Naive thymus-derived CD8-positive, alpha-beta T cell (primary cell): ENCODE measurements at regions not wholly inside any gene's neighbourhood (a gene's known extent, or its start where the extent isn't known, plus 50 kb on each side); places are given as distances from the start of the nearest gene placed in this dataset.
A peak's percentile ranks its signal among the peaks of the same experiment; 100 is the strongest.

Experiments used
- ATAC-seq, 2 donors: fragments of 150-1000 bp; cut with Tn5 transposase in 1 of 2; sonication (Bioruptor Pico), chemical (Tn5 transposase) in 1 of 2; 1 replicate in 1 of 2; 2 replicates in 1 of 2; pipeline ENCODE4 v1.10.0; 2021; ENCODE audit warnings: mild to moderate bottlenecking in 2 of 2, moderate library complexity in 2 of 2
- POLR2A ChIA-PET: fragments of 350-600 bp; sonication (Branson Sonifier 250); formaldehyde crosslinking; loops from one replicate; lab custom pipeline; 2021; ENCODE audit warnings: antibody characterized with exemption; lab: Charles Lee
- DNase-seq, 10 donors: peaks; one replicate each; pipeline versions ENCODE4 v3.0.0 to v3.0.0-alpha.2; 2020 to 2022
- H3K27ac Mint-ChIP-seq, 10 donors: one replicate each; pipeline ENCODE4 v1.8.0; 2020 to 2022; ENCODE audit warnings: mild to moderate bottlenecking in 10 of 10, mixed read lengths in 10 of 10, moderate library complexity in 4 of 10, inconsistent platforms in 1 of 10
- H3K27me3 Mint-ChIP-seq, 5 donors: one replicate each; pipeline ENCODE4 v1.8.0; 2021 to 2022; ENCODE audit warnings: mixed read lengths in 5 of 5
- H3K36me3 Mint-ChIP-seq, 3 donors: one replicate each; pipeline ENCODE4 v1.8.0; 2020 to 2022; ENCODE audit warnings: mixed read lengths in 3 of 3, mild to moderate bottlenecking in 2 of 3, inconsistent platforms in 1 of 3
- H3K4me1 Mint-ChIP-seq, 4 donors: one replicate each; pipeline ENCODE4 v1.8.0; 2021 to 2022; ENCODE audit warnings: mixed read lengths in 4 of 4
- H3K4me3 Mint-ChIP-seq, 10 donors: one replicate each; pipeline ENCODE4 v1.8.0; 2020 to 2022; ENCODE audit warnings: mild to moderate bottlenecking in 10 of 10, mixed read lengths in 10 of 10, moderate library complexity in 6 of 10, inconsistent platforms in 1 of 10
- H3K9me3 Mint-ChIP-seq, 9 donors: one replicate each; pipeline ENCODE4 v1.8.0; 2020 to 2022; ENCODE audit warnings: mixed read lengths in 9 of 9, mild to moderate bottlenecking in 3 of 9, inconsistent platforms in 1 of 9, moderate library complexity in 1 of 9

DNA sequence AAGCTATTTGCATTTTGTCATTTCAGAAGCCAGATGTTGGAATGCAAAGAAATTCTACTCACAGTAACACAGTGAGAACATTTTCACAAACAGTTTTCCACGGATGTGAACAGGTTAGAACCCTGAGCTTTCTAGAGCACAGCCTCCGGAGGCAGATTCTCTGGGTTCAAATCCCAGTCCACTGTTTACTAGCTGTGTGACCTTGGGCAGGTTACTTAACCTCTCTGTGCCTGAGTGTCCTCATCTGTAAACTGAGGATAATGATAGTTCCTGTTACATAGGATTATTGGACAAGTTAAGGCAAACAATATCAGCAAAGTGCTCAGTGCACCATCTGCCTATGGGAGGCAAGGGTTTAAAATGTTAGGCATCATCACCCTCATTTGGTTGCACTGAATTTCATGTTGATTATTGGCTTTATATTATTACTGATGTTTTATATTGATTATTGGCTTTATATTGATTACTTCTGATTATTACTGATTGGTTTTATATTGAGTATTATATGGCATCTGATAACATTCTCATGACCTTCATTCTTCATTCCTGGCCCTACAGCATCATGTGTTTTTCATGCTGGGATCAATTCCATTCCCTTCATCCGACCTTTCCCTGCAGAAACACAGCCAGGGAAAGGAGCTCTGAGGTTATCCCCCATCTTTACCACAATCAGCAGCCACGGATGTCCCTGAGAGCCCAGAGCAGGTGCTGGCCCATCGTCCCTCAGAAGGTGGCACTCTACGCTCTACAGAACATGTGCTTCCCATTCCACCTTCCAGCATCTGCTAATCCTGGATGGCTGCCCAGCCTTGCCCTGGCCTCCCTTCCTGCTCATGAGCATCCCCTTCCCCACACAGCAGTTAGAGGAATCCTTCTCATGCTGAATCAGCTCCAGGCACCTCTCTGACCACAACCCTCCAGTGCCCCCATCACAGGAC lies 283.1 kb downstream of the PREX1 start:
- no peaks in the 10 kb centered on the region for H3K4me1 Mint-ChIP-seq
- no peak overlapping the region for H3K4me3 Mint-ChIP-seq
- H3K27me3 Mint-ChIP-seq, result peaks cover 18 to 54% (median 31%) of the 10 kb centered on the region in 5 donors
- ATAC-seq (no peak), DNase-seq (no peak)
- no peak overlapping the region for H3K27ac Mint-ChIP-seq
- H3K9me3 Mint-ChIP-seq, result peaks cover 0 to 14% (median 2%) of the 10 kb centered on the region in 9 donors
- POLR2A ChIA-PET, result no interaction called here
- peaks cover 0 to 8% (median 0%) of the 10 kb centered on the region in 3 donors for H3K36me3 Mint-ChIP-seq

- no peaks in the 10 kb centered on the region for H3K4me1 Mint-ChIP-seq
- H3K4me3 Mint-ChIP-seq, result no peak overlapping the region
- no peak for ATAC-seq
- H3K27me3 Mint-ChIP-seq, result peaks cover 18 to 55% (median 31%) of the 10 kb centered on the region in 5 donors
- peaks cover 0 to 14% (median 2%) of the 10 kb centered on the region in 9 donors for H3K9me3 Mint-ChIP-seq
- peaks cover 0 to 8% (median 0%) of the 10 kb centered on the region in 3 donors for H3K36me3 Mint-ChIP-seq
- POLR2A ChIA-PET, result no interaction called here
- no peak overlapping the region for H3K27ac Mint-ChIP-seq
- no peak for DNase-seq
These were observed 286.2 kb downstream of the PREX1 start for GRCh38 chr20:48541581-48542071.

GRCh38 chr20:48538856-48539255 lies 288.9 kb downstream of the PREX1 start:
- no peak for ATAC-seq
- POLR2A ChIA-PET, result no interaction called here
- Mint-ChIP-seq H3K4me1 (no peaks in the 10 kb centered on the region), H3K4me3 (no peak overlapping the region), H3K27ac (peak overlapping the region in 1 of 10 donors; percentile 77), H3K27me3 (peaks cover 10 to 35% (median 17%) of the 10 kb centered on the region in 5 donors), H3K9me3 (peaks cover 0 to 14% (median 2%) of the 10 kb centered on the region in 9 donors), H3K36me3 (peaks cover 0 to 8% (median 0%) of the 10 kb centered on the region in 3 donors)
- no peak for DNase-seq

- H3K36me3 Mint-ChIP-seq, result peaks cover 0 to 8% (median 0%) of the 10 kb centered on the region in 3 donors
- H3K27ac Mint-ChIP-seq, result no peak overlapping the region
- no peak overlapping the region for H3K4me3 Mint-ChIP-seq
- no peaks in the 10 kb centered on the region for H3K4me1 Mint-ChIP-seq
- DNase-seq (no peak), ATAC-seq (no peak)
- peaks cover 0 to 14% (median 2%) of the 10 kb centered on the region in 9 donors for H3K9me3 Mint-ChIP-seq
- peaks cover 7 to 29% (median 12%) of the 10 kb centered on the region in 5 donors for H3K27me3 Mint-ChIP-seq
- POLR2A ChIA-PET, result no interaction called here
These were observed 289.6 kb downstream of the PREX1 start for GRCh38 chr20:48538058-48538825.

GRCh38 chr20:48536206-48536605 lies 291.6 kb downstream of the PREX1 start:
- POLR2A ChIA-PET, result no interaction called here
- Mint-ChIP-seq H3K36me3 (no peaks in the 10 kb centered on the region), H3K27ac (no peak overlapping the region), H3K27me3 (peaks cover 0 to 10% (median 9%) of the 10 kb centered on the region in 5 donors), H3K4me1 (no peaks in the 10 kb centered on the region), H3K9me3 (no peaks in the 10 kb centered on the region), H3K4me3 (no peak overlapping the region)
- ATAC-seq (no peak), DNase-seq (no peak)

DNA sequence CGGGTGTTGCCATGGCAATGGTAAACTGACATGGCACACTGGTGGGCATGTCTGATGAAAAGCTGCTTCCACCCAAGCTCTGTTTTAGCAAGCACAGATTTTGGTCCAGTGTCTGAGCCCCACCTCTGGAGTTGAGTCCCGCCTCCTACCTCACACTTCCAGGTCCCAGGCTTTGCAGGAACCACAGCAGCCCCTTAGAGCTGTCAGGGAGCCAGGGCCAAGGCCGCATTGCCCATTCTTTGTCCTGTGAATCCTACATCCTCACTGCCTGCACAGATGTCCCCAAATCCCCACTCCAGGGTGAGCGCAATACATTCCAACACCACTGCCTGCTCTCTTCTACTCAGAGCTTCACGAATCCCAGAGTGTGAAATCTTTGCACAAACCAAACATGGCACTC lies 292.2 kb downstream of the PREX1 start:
- ATAC-seq, result no peak

GRCh38 chr20:48532028-48532427 lies 295.8 kb downstream of the PREX1 start:
- ATAC-seq (no peak), DNase-seq (no peak)
- Mint-ChIP-seq H3K27ac (no peak overlapping the region), H3K4me3 (no peak overlapping the region), H3K4me1 (no peaks in the 10 kb centered on the region), H3K27me3 (peaks cover 4 to 18% (median 12%) of the 10 kb centered on the region in 5 donors), H3K36me3 (no peaks in the 10 kb centered on the region), H3K9me3 (no peaks in the 10 kb centered on the region)
- POLR2A ChIA-PET, result no interaction called here

More for the DNA sequence above, 292.2 kb downstream of the PREX1 start:
- no peaks in the 10 kb centered on the region for H3K4me1 Mint-ChIP-seq
- POLR2A ChIA-PET, result no interaction called here
- peaks cover 1 to 10% (median 9%) of the 10 kb centered on the region in 5 donors for H3K27me3 Mint-ChIP-seq
- DNase-seq, result no peak
- no peak overlapping the region for H3K4me3 Mint-ChIP-seq
- no peaks in the 10 kb centered on the region for H3K36me3 Mint-ChIP-seq
- no peak overlapping the region for H3K27ac Mint-ChIP-seq
- no peaks in the 10 kb centered on the region for H3K9me3 Mint-ChIP-seq

DNA sequence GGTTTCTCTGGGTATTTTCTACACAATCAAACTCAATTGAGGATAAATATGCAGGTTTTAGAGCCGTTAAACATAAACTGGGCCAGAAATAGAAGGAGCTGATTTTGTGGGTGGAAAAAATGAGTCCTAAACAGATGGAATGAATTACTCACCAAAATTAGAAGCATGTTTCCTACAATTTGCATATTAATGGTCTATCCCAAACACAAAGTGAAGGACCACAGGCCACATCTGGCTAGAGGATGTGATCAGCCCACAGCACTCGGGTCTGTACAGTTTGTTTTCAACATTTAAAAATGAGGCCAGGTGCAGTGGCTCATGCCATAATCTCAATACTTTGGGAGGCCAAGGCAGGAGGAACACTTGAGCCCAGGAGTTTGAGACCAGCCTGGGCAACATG lies 296.3 kb downstream of the PREX1 start:
- Mint-ChIP-seq H3K27me3 (peaks cover 5 to 22% (median 14%) of the 10 kb centered on the region in 5 donors), H3K4me1 (no peaks in the 10 kb centered on the region), H3K4me3 (no peak overlapping the region), H3K9me3 (no peaks in the 10 kb centered on the region), H3K36me3 (no peaks in the 10 kb centered on the region), H3K27ac (no peak overlapping the region)
- POLR2A ChIA-PET, result no interaction called here
- ATAC-seq, result no peak
- DNase-seq, result no peak

- no peak for DNase-seq
- H3K27me3 Mint-ChIP-seq, result peaks cover 4 to 24% (median 14%) of the 10 kb centered on the region in 5 donors
- no peak overlapping the region for H3K27ac Mint-ChIP-seq
- H3K36me3 Mint-ChIP-seq, result no peaks in the 10 kb centered on the region
- no peak for ATAC-seq
- no peaks in the 10 kb centered on the region for H3K4me1 Mint-ChIP-seq
- H3K4me3 Mint-ChIP-seq, result no peak overlapping the region
- POLR2A ChIA-PET, result no interaction called here
- H3K9me3 Mint-ChIP-seq, result no peaks in the 10 kb centered on the region
These were observed 296.8 kb downstream of the PREX1 start for GRCh38 chr20:48530957-48531356.

- Mint-ChIP-seq H3K36me3 (no peaks in the 10 kb centered on the region), H3K27ac (peak overlapping the region in 1 of 10 donors; percentile 51), H3K27me3 (peaks cover 7 to 34% (median 17%) of the 10 kb centered on the region in 5 donors), H3K9me3 (no peaks in the 10 kb centered on the region), H3K4me3 (no peak overlapping the region), H3K4me1 (no peaks in the 10 kb centered on the region)
- DNase-seq (no peak), ATAC-seq (no peak)
- POLR2A ChIA-PET, result no interaction called here
These were observed 299.5 kb downstream of the PREX1 start for GRCh38 chr20:48528346-48528745.

- no peak overlapping the region for H3K27ac Mint-ChIP-seq
These were observed 300.0 kb downstream of the PREX1 start for GRCh38 chr20:48527771-48528170.

DNA sequence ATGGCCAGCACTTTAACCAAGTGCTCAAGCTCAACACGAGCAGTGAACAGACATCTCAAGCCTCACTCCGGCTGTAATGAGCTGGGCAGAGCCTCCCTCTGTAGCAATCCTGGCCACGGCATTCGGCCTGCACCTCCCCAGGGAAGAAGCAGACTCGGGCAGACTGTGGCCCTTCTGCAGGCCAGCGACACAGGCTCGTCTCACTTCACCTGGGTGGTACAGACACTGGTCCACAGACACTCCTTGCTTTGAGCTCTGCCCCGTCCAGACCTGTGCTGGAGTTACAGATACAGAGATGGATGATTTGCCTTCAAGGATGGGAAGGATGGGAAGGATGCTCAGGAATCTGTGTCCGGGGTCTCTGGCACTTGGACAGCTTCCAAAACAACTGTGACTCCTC lies 300.9 kb downstream of the PREX1 start:
- Mint-ChIP-seq H3K4me1 (no peaks in the 10 kb centered on the region), H3K4me3 (no peak overlapping the region), H3K36me3 (no peaks in the 10 kb centered on the region), H3K9me3 (peaks cover 0 to 3% (median 0%) of the 10 kb centered on the region in 9 donors), H3K27ac (no peak overlapping the region), H3K27me3 (peaks cover 8 to 41% (median 17%) of the 10 kb centered on the region in 5 donors)
- POLR2A ChIA-PET, result no interaction called here
- ATAC-seq (no peak), DNase-seq (no peak)

More at GRCh38 chr20:48527771-48528170, 300.0 kb downstream of the PREX1 start:
- H3K4me1 Mint-ChIP-seq, result no peaks in the 10 kb centered on the region
- H3K9me3 Mint-ChIP-seq, result peaks cover 0 to 3% (median 0%) of the 10 kb centered on the region in 9 donors
- no peaks in the 10 kb centered on the region for H3K36me3 Mint-ChIP-seq
- no peak overlapping the region for H3K4me3 Mint-ChIP-seq
- H3K27me3 Mint-ChIP-seq, result peaks cover 10 to 40% (median 17%) of the 10 kb centered on the region in 5 donors
- no peak for ATAC-seq
- no peak for DNase-seq
- POLR2A ChIA-PET, result no interaction called here
